ENCODE measurements at regions not wholly inside any gene's neighbourhood (a gene's known extent, or its start where the extent isn't known, plus 50 kb on each side); places are given as distances from the start of the nearest gene placed in this dataset.

- no peak for TF ChIP-seq CTCF (IDR thresholded peaks at IDR 0.05)
- no peak for TF ChIP-seq EZH2phosphoT487 (IDR thresholded peaks at IDR 0.05)
- no peak for TF ChIP-seq EZH2 (IDR thresholded peaks at IDR 0.05)
Observed at GRCh38 chr15:88394553-88395145, 72.5 kb downstream of the MRPL46 start.
